Fibroblast of lung (primary cell): ENCODE measurements at regions not wholly inside any gene's neighbourhood (a gene's known extent, or its start where the extent isn't known, plus 50 kb on each side); places are given as distances from the start of the nearest gene placed in this dataset.

Experiments used
- EZH2 ChIP-seq: IDR thresholded peaks from 2 replicates; pipeline ENCODE4 v1.5.1; 2012; ENCODE audit warnings: low read length, control low read depth, mild to moderate bottlenecking; ENCODE audit errors: missing control alignments
- TF ChIP-seq, protein P1 (sequence below), 2 donors: IDR thresholded peaks in 1 of 2; conservative IDR thresholded peaks in 1 of 2; 1 replicate in 1 of 2; 2 replicates in 1 of 2; pipeline ENCODE4 v1.5.1; 2011 to 2012; ENCODE audit warnings: low read length in 2 of 2, control low read depth in 1 of 2, inconsistent platforms in 1 of 2, low read depth in 1 of 2, mild to moderate bottlenecking in 1 of 2

DNA sequence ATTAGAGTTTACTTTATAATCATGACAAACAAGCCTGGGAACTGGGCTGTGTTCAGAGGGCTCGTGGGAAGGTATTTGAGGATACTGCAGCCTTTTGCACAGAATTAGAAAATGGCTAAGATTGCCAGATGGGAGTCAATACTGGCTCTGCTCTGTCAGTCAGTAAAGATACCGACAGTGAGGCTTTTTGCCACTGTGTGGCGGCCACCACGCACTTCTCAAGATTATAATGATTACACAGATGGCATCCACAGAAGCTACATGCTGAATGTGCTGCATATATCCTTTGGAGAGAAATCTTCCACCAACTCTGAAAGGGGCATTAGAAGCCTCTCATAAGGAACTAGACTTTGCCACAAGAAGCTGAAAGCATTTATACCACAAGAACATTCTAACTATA, 213.4 kb upstream of the PTBP2 start:
- TF ChIP-seq, protein P1, sequence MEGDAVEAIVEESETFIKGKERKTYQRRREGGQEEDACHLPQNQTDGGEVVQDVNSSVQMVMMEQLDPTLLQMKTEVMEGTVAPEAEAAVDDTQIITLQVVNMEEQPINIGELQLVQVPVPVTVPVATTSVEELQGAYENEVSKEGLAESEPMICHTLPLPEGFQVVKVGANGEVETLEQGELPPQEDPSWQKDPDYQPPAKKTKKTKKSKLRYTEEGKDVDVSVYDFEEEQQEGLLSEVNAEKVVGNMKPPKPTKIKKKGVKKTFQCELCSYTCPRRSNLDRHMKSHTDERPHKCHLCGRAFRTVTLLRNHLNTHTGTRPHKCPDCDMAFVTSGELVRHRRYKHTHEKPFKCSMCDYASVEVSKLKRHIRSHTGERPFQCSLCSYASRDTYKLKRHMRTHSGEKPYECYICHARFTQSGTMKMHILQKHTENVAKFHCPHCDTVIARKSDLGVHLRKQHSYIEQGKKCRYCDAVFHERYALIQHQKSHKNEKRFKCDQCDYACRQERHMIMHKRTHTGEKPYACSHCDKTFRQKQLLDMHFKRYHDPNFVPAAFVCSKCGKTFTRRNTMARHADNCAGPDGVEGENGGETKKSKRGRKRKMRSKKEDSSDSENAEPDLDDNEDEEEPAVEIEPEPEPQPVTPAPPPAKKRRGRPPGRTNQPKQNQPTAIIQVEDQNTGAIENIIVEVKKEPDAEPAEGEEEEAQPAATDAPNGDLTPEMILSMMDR (conservative IDR thresholded peaks at IDR 0.05 in 1 of 2, IDR thresholded peaks at IDR 0.05 in 1 of 2; ENCODE audit: low read depth in 1 of 2, low read length in 2 of 2): no peak
- no peak for TF ChIP-seq EZH2
